ENCODE measurements at regions not wholly inside any gene's neighbourhood (a gene's known extent, or its start where the extent isn't known, plus 50 kb on each side); places are given as distances from the start of the nearest gene placed in this dataset.
"Not testable (repeated sequence)": the region's sequence is repeated elsewhere in the genome, so short reads cannot be mapped to it uniquely, and the experiment has no call there.

DNA sequence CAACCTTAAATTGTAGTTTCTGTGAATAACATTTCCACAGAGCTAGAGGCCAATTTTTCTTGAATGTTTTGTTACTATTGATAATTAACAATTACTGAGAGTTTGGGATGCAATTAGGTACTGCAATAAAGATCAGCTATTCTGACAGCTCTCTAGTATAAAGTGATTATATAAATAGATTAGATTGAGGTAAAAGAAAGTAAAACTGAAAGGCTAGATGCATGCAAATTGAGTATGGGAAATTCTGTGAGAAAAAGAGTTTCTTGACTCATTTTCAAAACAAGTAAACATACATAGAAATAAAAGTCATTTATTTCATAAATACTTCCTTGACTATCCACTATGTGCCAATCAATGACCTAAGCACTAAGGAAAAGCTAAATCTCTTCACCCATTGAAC, 1087.5 kb upstream of the ATXN8OS start:
- intact Hi-C loops (cut with DNase I), result no loop called here
- no peak for DNase-seq
- ATAC-seq (ENCODE audit: poor library complexity), result no peak

DNA sequence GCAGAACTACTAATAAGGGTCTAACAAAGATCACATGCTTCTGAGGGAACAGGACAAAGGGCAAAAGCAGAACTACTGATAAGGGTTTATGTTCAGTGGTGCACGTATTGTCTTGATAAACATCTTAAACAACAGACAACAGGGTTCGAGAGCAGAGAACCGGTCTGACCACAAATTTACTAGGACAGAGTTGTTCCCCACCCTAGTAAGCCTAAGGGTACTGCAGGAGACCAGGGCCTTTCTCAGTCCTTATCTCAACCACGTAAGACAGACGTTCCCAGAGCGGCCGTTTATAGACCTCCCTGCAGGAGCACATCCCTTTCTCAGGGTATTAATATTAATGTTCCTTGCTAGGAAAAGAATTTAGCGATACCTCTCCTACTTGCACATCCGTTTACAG, 1089.5 kb upstream of the ATXN8OS start:
- DNase-seq; ATAC-seq (ENCODE audit: poor library complexity); intact Hi-C loops (cut with DNase I): not testable (repeated sequence)

DNA sequence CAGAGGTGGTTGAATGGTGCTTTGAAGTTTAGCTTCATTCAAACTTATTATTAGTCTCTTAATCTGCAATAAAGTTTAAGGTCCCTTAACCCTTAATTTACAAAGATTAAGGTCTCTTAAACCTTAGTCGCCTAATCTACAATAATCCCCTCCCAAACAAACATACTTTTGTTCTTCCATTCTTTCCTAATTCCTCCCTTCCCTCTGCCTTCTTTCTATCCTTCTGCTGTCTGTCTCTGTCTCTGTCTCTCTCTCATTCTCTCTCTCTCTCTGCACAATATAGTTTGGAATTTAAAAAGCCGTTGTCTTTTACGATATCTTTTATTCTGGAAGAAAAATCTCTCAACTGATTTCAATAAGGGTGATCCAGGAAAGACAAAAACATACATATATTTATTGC, 1096.8 kb upstream of the ATXN8OS start:
- DNase-seq, result no peak
- intact Hi-C loops (cut with DNase I), result no loop called here
- ATAC-seq (ENCODE audit: poor library complexity), result no peak

DNA sequence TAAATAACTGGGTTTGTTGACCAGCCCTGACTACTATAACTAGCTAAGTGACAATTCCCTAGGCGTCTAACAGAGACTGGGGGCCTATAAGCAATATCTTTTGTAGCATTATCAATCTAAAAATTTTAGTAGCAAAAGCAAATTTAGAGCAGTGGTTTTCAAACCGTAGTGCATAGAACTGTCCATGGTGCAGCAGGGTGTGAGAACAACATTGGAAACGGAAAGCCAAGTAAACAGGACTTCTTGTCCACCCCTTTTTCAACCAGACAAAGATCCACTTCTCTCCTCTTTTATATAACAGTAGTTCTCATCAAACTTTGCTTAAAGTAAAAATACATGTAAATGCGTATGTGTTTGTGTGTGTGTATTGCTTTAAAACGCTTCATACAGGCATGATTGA, 1099.1 kb upstream of the ATXN8OS start:
- intact Hi-C loops (cut with DNase I), result no loop called here
- no peak for DNase-seq
- no peak for ATAC-seq (ENCODE audit: poor library complexity)

DNA sequence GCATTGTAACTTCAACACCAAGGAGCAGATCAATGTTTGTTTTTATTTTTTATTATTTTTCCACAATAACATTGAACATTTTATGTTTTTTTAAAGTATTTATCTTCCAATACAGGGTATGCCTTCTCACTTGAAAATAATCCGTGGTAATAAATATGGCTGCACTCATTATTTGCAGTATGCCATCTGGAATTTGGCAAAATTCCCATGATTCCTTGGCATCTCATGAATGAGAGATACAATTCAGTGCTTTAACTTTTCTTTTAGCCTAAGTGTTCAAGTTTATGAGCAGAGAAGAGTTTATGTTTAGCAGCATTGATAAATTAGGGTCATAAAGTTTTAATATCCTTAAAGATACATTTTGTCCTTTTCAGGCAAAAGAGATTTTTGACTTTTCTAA, 1109.6 kb upstream of the ATXN8OS start:
- ATAC-seq (ENCODE audit: poor library complexity) (no peak), DNase-seq (no peak)
- intact Hi-C loops (cut with DNase I), result no loop called here

DNA sequence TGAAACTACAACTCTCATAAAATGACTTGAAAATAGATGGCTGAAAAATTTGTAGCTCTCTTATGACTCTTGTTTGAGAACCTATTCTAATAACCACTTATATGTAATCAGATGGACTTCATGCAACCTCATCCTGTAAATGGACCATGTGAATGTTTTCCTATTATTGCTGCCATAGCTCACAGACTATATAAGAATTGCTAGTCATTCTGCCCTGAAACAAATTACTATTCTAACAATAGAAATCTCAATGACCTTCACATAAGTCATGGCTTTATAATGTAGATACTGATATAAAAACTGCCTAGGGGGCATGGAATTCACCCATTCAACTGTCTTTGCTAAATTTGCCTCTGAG, 1111.0 kb upstream of the ATXN8OS start:
- ATAC-seq (ENCODE audit: poor library complexity) (no peak), DNase-seq (no peak)
- intact Hi-C loops (cut with DNase I), result no loop called here

DNA sequence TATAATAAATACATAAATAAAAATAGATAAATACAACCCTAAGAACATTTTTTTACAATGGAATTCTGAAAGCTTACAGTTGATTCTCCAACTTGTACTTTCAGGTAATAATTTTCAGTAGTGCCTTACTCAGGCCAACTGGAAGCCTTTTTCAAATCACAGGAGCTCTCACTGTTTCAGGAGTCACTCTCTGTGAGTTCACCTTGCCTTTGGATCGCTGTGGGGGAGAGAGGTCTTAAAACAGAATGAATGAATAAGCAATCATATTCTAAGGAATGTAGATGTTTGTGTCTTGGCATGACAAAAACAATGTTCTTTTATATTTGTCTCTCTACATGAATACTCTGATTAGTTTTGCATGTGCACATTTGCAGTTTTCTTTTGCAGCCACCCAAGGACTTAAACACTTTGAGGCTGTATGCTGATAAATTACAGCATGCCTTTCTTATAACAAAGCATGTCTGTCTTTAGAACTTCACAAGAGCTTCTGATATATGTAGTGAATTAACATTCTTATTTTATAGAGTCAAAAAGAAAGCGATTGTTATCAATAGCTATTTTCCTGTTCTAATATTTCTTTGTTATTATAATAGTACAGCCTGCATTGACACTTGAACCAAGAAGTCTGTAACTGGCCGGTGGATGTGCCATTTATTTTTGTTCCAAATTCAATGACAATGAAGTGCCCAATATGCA, 1111.5 kb upstream of the ATXN8OS start:
- DNase-seq, result no peak
- ATAC-seq (ENCODE audit: poor library complexity), result no peak
- intact Hi-C loops (cut with DNase I), result no loop called here

DNA sequence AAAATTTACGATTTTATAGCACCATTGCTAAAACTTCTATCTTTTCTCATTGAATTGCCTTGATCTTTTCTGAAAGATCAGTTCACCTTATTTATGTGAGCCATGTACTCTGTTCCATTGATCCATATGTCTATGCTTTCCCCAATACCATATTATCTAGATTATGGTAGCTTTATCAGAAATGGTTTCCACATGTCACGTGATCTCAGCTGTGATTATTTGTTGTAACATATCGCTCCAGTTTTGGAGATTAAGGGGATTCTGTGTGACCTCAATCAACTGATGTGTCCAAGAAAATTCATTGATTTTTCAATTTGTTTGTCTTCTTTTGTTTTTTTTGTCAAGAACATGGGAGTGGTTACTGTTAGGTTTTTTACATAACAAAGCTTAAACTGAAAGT, 1114.5 kb upstream of the ATXN8OS start:
- intact Hi-C loops (cut with DNase I), result no loop called here
- ATAC-seq (ENCODE audit: poor library complexity) (no peak), DNase-seq (no peak)

DNA sequence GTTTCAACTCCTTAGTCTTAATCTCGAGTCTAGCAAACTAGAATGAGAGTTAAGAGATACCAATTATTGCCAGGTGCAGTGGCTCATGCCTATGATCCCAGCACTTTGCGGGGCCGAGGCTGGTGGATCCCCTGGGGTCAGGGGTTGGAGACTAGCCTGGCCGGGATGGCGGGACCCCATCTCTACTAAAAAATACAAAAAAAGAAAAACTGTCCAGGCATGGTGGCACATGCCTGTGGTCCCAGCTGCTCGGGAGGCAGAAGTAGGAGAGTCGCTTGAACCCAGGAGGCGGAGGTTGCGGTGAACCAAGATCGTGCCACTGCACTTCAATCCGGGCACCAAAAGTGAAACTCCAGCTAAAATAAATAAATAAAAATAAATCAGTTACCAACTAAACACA, 1119.5 kb upstream of the ATXN8OS start:
- no peak for ATAC-seq (ENCODE audit: poor library complexity)
- DNase-seq, result no peak
- intact Hi-C loops (cut with DNase I), result no loop called here

DNA sequence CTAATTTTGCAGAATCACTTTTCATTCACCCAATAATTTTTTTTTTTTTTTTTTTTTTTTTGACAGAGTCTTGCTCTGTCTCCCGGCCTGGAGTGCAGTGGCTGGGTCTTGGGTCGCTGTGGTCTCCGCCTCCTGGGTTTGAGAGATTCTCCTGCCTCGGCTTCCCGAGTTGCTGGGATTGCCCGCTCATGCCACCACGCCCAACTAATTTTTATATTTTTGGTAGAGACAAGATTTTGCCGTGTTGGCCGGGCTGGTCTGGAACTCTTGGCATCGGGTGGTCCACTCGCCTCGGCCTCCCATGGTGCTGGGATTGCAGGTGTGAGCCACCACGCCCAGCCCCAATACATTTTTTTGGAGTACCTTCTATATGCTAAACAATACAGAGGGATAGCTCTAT, 1120.0 kb upstream of the ATXN8OS start:
- ATAC-seq (ENCODE audit: poor library complexity) (no peak), DNase-seq (no peak)
- intact Hi-C loops (cut with DNase I), result no loop called here

DNA sequence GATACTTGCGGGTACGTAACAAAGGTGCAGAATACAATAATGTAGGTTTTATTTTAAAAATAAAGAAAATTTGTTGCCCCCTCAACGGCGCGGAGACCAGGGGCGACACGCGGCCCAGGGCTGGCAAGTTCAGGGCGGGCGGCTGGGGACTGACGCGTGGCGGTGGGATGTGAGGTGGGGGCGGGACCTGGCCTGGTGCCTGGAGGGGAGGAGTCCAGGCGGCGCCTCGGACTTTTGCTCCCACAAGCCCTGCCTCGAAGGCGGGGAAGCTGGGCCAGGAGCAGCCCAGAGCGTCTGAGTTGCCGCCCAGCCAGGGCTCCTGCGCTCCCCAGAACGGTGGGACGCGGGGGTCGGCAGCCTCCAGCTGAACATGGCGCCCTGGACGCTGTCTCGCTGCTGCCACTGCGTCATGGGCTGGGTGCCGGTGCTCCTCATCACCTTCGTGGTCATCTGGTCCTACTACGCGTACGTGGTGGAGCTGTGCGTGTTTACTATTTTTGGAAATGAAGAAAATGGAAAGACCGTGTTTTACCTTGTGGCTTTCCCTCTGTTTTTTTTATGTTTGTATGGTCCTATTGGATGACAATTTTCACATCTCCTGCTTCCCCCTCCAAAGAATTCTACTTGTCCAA, 1122.8 kb upstream of the ATXN8OS start:
- DNase-seq, result peak; percentile 16
- intact Hi-C loops (cut with DNase I), result no loop called here
- no peak for ATAC-seq (ENCODE audit: poor library complexity)

DNA sequence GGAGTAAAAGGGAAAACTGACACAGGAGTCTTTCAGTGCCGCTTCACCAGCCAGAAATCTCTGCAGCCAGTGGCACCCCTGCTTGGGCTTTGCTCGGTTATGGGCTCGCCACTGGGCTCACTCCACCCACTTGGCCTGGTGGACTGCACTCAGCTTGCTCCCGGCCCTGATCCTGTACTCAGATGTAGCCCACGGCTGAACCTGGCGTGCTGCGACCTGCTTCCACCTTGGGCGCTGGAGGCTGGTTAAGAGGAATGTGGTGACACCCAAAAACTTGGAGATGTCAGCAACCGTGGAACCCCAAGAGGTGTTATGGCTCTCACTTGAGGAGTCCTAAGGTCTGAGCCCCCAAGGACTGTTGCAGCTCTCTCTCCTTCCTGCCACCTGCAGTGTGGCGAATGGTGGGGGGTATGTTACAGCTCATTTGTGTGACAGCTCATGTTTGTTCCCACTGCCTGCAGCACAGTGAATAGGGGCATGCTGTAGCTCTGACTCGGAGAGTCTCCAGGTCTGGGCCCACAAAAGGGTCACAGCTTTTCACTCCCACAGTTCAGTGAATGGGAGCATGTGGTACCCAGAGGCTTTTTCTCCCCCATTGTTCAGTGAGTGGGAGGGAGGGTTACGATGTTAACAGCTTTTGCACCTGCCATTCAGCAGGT, 1124.5 kb upstream of the ATXN8OS start:
- DNase-seq (peak; percentile 28), ATAC-seq (ENCODE audit: poor library complexity) (no peak)
- intact Hi-C loops (cut with DNase I), result no loop called here

DNA sequence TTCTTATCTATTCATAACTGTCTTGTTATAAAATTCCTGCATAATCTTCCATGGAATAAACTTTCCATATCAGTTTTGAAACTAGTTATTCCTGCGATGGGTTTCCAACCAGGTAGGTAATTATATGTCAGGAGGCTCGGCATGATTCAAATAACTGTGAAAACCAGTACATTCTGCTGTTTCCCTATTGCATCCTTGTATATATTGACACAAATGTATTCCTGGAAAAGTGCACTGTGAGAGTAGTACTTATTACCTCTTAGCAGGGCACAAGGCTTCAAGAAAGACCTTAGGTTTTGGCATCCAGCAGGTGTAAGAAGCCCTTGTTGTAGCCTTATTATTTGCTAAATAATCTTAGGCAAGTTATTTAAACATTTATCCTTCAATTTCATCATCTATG, 1131.3 kb upstream of the ATXN8OS start:
- DNase-seq (no peak), ATAC-seq (ENCODE audit: poor library complexity) (no peak)
- intact Hi-C loops (cut with DNase I), result no loop called here

DNA sequence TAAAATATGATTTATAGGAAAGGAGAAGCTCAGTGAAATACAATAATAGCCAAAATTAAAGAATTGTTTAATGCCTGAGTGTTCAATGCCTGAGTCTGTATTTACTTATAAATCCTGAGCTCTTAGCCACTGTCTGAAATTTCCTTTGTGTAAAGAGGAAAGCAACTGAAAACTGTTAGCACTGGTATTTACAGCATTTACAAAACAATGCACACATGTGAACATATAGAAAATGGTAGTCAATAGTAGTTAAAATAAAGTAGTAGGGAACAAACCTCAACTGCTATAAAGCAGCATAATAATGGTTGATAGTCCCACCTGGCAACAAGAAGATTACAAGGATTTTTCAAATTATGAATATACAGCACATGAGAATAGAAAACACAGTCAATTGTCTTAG, 1137.1 kb upstream of the ATXN8OS start:
- intact Hi-C loops (cut with DNase I), result no loop called here
- ATAC-seq (ENCODE audit: poor library complexity) (no peak), DNase-seq (no peak)

DNA sequence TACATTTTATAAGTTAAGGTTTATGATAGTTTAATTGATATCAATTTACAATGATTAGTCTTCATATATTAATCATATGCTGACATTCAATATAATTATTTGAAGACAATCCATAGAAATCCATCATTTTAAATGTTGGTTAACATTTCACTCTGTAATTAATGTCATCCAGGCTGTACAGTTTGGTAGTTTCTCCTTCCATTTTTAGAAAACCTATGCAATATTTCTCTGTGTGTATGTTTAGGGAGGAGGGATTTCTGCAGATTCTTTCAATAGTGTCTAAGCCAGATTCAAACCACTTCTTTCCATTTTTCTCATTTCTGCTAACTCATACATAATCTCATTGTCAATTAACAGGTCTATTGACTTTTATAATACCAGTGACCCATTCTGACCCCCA, 1159.0 kb upstream of the ATXN8OS start:
- no peak for DNase-seq
- ATAC-seq (ENCODE audit: poor library complexity), result no peak
- intact Hi-C loops (cut with DNase I), result no loop called here

DNA sequence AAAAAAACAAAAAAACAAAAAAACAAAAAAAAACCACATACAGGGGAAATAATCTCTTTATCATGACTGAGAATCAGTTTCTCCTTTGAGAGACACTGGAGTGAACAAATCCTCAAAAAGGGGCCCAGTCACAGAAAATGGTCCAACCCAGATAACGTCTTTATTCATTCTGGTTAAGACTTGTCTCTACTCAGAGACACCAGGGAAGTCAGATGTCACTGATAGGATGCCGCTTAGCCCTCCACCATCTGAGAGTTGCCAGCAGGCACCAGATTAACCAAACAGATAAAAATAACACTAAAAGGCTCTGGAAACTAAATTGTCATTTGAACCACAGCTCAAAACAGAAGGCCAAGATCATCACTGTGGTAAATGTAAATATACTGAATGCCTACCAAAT, 1163.4 kb upstream of the ATXN8OS start:
- intact Hi-C loops (cut with DNase I), result no loop called here
- no peak for DNase-seq
- no peak for ATAC-seq (ENCODE audit: poor library complexity)

DNA sequence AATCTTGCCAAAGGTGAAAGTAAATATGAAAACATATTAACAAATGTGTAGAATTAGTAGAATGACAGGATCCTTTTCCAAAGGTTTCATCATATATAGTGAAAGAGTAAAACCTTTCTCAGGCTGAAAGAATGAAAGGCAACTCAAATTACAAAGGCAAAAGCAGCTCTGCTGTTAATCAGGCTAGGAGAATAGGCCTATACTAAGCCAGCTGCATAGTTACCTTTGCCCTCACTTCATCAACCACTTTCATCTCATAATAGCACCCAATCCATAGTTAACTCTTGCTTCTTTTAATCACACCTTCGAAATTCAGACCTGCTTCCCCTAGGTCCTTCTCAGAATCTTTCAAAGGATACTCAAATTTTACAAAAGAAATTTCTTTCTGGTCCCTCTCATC, 1167.6 kb upstream of the ATXN8OS start:
- ATAC-seq (ENCODE audit: poor library complexity) (no peak), DNase-seq (no peak)
- intact Hi-C loops (cut with DNase I), result no loop called here

DNA sequence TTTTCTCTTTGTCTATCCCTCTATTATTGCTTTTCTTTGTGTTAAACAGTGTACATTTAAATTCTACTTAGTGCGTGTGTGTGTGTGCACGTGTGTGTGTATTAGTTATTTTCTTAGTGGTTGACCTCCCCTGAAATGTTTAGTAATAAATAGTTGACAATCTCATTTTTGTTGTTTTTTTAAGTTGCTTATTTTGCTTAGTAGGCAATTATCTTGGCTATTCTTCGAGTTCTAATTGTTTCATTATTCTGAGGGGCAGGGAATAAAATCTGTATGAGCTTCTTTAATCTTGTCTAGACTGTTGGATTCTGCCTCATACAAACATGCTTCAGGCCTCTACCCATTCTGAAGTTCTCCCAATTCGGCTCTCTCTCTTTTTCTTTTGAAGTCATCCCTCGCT, 1169.0 kb upstream of the ATXN8OS start:
- ATAC-seq (ENCODE audit: poor library complexity) (no peak), DNase-seq (no peak)
- intact Hi-C loops (cut with DNase I), result no loop called here

DNA sequence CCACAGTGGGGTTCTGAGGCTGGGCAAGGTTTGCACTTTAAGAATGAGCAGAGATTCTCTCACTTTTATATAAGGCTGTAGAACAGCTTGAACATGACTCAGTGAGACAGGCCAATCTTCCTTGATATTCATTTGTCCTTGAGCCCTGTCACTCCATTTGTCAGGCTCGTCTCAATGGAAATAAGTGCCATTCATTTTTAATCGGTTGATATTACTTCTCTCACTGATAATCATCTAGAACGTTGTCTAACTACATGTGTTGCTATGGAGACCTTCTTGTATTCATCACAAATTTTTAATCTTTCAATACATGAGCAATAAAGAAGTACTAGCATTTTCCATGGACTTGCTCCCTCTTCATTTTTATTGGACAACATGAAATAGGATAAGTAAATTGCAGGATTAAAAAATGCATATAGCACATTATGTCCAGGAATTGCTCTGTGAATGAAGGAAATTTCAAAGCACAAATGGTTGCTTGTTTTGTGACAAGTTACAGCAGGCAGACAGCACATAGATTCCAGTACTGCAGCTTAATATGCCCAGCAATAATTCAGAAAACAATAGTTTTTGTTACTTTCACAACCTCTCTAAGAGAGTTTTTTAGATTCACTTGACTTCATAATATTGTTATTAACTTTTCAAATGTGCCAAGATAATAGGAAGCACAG, 1178.4 kb upstream of the ATXN8OS start:
- no peak for ATAC-seq (ENCODE audit: poor library complexity)
- no peak for DNase-seq
- intact Hi-C loops (cut with DNase I), result loop anchor here (5.0 kb wide), 1 partner anchor 627 kb away; no protein-coding TSS in a partner anchor

Measured in Right ventricle myocardium superior (tissue), 1 donor.